Posterior vena cava (tissue), 2 donors: ENCODE measurements at regions not wholly inside any gene's neighbourhood (a gene's known extent, or its start where the extent isn't known, plus 50 kb on each side); places are given as distances from the start of the nearest gene placed in this dataset.

Experiments used
- DNase-seq: peaks from one replicate; pipeline ENCODE4 v3.0.0-alpha.2; 2020; ENCODE audit warnings: low spot score
- intact Hi-C, 2 donors: fragments of 100-400 bp; cut with DNase I; formaldehyde crosslinking; loops; one replicate each; pipeline versions ENCODE4 v1.14.1 to v1.14.2; 2022 to 2023
- donor health status: DM: yes; HTN: yes; CAD: no.
- donor health status: DM: yes; HTN: yes; CAD: no.

- no peak for DNase-seq
These were observed 266.2 kb upstream of the ROPN1 start for GRCh38 chr3:124258057-124258500.

DNA sequence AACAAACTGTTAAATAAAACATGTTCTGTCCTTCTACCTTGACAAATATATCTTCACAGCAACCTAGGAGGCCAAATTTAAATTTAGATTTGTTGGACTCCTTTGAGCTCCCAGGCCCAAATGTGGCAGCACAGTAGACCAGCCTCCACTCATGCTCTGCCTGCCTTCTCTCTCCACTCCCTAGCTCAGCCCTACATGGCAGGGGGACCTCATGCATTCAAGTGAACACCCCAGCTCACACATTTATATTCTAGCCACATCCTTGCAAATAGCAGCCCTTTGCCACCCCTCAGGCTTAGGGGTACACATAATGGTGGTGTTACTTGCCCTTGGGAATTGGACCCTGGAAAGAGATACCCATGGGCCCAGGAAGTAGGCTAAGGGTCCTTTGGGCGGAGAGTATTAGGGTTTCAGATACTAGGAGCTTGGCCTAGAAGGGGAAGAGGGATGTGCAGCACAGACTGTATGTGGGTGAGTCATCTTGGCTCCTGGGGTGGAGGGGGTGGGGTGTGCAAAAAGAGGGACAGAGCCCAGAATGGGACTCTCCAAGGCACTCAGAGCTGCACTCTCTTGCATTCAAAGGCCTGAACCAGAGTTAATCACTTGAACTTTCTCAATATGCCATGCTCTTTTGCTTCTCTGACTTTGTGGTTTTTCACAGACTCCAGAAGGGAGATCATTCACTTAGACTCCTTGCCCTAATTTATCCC is 268.4 kb upstream of the ROPN1 start:
- intact Hi-C loops: no loop called here
- peak; percentile 90 for DNase-seq

More at GRCh38 chr3:124258057-124258500, 266.2 kb upstream of the ROPN1 start:
- intact Hi-C loops: no loop called here

GRCh38 chr3:124261306-124261705 is 269.4 kb upstream of the ROPN1 start:
- no peak for DNase-seq
- intact Hi-C loops: no loop called here

- intact Hi-C loops: no loop called here
These were observed 271.2 kb upstream of the ROPN1 start for GRCh38 chr3:124263168-124263567.

GRCh38 chr3:124264346-124264745 is 272.4 kb upstream of the ROPN1 start:
- intact Hi-C loops: no loop called here
- DNase-seq: no peak

More at GRCh38 chr3:124263168-124263567, 271.2 kb upstream of the ROPN1 start:
- no peak for DNase-seq

GRCh38 chr3:124266487-124266886 is 274.6 kb upstream of the ROPN1 start:
- no peak for DNase-seq
- intact Hi-C loops: loop anchor here in 1 of 2 donors (5.0 kb wide), 1 partner anchor 1116 kb away; no protein-coding TSS in a partner anchor

GRCh38 chr3:124267406-124267805 is 275.5 kb upstream of the ROPN1 start:
- intact Hi-C loops: loop anchor here in 1 of 2 donors (5.0 kb wide), 1 partner anchor 1115 kb away; no protein-coding TSS in a partner anchor

DNA sequence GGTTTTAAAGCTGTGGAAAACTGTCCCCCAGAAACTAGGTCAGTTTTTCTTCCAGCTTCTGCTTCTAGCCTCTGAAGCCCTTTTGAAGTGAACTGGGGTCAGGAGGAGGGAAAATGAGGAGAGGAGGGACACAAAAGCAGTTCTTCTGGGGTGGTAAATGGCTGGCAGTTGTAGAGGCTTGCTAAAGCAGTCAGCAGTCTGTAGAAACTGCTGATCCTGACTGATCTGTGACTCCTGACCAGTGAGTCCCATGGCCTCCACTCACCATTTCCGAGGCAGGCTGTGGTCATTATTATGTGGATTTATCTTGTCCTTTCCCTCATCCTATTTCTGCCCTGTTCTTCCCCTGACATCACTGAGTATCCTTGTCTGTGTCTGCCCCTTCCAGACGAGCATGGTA is 276.4 kb upstream of the ROPN1 start:
- no peak for DNase-seq
- intact Hi-C loops: loop anchor here in 1 of 2 donors (5.0 kb wide), 1 partner anchor 1114 kb away; no protein-coding TSS in a partner anchor

More at GRCh38 chr3:124267406-124267805, 275.5 kb upstream of the ROPN1 start:
- DNase-seq: no peak

DNA sequence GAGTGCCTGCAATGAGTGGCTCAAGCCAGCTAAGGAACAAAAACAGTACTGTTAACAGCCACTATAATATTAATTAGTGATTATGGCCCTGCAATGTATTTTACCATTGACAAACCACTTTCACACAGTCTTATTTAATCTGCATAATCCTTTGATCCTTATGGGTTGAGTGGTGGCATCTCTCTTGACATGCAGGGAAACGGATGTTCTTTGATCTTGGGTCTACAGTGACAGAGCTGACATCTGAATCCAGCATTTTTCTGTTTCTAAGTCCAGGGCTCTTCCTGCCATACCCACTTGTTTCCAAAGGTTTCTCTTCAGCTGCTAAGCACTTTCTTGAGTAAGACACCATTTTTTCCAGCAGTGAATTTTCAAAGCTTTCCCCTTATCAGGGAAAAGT is 277.7 kb upstream of the ROPN1 start:
- intact Hi-C loops: loop anchor here (5.0 to 10.0 kb wide), 2 partner anchors 185 to 1113 kb away; no protein-coding TSS in a partner anchor
- no peak for DNase-seq

DNA sequence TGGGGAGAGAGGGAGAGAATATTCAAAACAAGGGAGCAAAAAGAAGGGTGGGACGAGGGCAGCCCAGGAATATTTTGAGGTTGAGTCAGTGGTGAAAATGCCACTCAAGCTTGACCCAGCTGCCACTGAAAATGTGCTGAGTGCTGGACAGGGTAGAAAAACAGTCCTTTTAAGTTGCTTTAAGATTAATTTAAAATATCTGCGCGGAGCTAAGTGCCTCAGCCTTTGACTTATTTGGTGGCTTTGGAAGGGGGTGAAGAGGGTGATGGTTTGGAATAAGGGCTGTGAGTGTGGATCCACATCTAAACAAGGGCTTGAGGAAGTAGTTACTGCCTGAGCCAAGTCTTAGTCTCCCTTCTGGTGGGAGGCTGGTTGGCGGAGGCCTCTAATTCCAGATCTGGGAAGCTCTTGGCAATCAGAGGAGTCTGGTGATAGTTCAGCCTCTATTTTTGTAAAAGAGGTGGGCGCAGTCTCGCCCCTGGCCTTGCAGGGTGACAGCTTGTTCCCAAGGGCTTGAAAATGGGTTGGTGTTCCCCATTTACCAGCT is 280.8 kb upstream of the ROPN1 start:
- DNase-seq: peak; percentile 83
- intact Hi-C loops: loop anchor here in 1 of 2 donors (10.0 kb wide), 1 partner anchor 188 kb away; no protein-coding TSS in a partner anchor

DNA sequence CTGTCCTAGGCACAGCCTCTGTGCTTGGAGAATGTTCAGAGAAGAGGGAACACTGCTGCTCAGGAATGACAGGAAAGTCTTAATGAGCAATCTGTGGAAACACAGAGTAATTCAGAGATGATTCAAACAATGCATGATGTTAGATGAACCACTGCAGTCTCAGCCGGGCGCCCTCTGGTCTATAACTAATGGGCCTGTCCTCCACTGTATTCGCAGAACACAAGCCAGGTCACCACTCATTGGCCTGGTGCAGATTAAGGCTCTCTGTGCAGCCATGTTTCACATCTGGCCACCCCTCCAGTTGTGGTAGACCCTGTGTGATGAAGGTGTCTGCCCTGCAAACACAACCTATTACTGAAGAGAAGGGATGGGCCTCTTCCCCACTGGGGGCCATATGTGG is 281.7 kb upstream of the ROPN1 start:
- DNase-seq: no peak
- intact Hi-C loops: loop anchor here in 1 of 2 donors (10.0 kb wide), 1 partner anchor 189 kb away; no protein-coding TSS in a partner anchor

DNA sequence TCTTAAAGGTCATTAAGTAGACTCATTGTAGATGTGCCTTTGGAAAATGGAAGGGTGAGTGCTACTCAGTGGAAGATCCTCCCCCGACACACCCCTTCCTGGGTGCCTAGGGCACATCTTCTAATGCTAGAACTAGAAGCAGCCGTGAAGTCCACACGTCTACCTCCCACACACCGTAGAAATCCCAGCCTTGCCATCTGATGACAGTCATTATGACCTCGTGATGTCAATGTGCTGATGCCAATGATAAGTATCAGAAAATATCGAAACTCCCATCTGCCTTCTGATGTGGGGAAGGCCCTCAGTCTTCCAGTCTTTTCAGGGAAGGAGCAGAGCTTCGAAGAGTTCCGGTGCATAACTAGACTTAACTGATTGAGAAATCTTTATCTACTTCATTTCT is 282.1 kb upstream of the ROPN1 start:
- intact Hi-C loops: loop anchor here in 1 of 2 donors (10.0 kb wide), 1 partner anchor 189 kb away; no protein-coding TSS in a partner anchor
- no peak for DNase-seq

DNA sequence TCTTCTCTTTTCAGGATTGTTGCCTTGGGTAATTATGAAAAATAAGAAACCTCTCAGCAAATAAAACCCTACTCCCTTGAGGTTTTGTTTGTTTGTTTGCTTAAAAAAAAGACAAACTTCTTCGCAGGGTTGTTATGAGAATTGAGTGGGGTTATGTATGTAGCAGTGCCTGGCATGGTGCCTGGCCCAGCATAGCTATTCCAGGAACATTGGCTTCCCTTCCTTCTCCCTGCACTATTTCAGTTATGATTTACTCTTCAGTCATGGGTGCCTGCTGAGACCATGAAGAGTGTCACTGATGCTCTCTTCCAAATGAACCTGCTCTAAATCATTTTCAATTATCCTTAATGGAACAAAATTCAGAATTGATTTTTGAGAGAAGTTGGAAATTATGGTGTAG is 283.5 kb upstream of the ROPN1 start:
- intact Hi-C loops: loop anchor here in 1 of 2 donors (5.0 to 10.0 kb wide), 2 partner anchors 191 to 258 kb away; no protein-coding TSS in a partner anchor
- DNase-seq: no peak

DNA sequence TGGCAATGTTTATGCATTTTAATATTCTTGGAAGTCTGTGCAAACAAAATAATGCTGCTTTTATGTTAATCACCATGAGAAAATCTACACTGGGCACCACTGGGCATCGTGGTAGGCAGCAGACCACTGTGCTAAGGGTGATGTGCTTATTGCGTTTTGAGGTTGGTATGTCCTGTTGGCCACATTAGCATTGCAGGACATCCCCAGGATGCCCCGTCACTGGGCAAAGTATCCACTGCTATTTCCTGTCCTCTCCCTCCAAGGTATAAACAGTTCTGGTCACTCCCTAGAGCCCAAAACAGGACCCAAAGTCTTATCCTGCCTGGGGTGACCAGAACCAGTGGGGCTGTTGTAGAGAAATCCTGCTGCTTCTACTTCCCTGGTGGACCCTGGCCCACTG is 284.2 kb upstream of the ROPN1 start:
- DNase-seq: no peak
- intact Hi-C loops: loop anchor here in 1 of 2 donors (5.0 to 10.0 kb wide), 2 partner anchors 191 to 259 kb away; no protein-coding TSS in a partner anchor

GRCh38 chr3:124276539-124277143 is 284.7 kb upstream of the ROPN1 start:
- intact Hi-C loops: loop anchor here in 1 of 2 donors (5.0 to 10.0 kb wide), 2 partner anchors 192 to 259 kb away; no protein-coding TSS in a partner anchor
- no peak for DNase-seq

- intact Hi-C loops: loop anchor here in 1 of 2 donors (5.0 to 10.0 kb wide), 2 partner anchors 193 to 260 kb away; no protein-coding TSS in a partner anchor
- DNase-seq: no peak
These were observed 285.4 kb upstream of the ROPN1 start for GRCh38 chr3:124277144-124277890.

DNA sequence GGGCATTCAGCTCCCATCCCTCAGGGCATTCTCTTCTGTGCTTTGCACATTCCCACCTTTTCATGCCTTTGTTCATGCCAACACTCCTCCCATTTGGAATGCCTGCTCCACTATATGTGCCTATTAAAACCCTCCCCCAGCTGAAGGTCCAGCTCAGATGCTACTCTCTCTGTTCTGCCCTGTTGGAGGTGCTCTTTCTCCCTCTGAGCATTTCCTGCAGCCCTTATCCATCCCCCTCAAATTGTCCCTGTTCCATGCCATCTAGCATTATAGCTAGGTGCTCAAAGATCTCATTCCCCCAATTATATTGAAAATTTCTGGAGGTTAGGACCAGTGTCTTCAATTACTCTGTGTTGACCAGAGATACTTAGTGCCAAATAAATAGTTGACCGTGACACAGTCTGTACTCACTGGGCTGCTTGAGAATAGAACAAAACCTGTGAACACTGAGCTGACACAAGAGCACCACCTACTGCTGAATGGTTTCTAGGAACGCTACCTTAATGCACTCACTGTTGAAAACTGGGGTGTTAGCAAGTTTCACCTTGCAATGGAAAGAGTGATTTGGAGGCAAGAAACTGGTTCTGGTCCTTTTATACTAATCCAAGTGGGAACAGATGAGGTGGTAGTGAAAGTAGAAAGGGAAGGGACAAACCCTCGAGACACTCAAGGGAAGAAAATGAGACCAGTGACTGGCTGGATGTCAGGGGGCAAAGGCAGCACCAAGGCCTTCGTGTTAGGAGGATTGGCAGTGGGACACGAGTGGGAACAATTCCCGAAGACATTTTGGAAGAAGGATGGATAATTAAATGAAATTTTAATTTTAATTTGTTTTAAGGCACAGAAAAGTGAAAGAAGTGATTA is 289.8 kb upstream of the ROPN1 start:
- intact Hi-C loops: loop anchor here in 1 of 2 donors (5.0 kb wide), 1 partner anchor 34 kb away; no protein-coding TSS in a partner anchor
- no peak for DNase-seq
